ENCODE measurements at regions not wholly inside any gene's neighbourhood (a gene's known extent, or its start where the extent isn't known, plus 50 kb on each side); places are given as distances from the start of the nearest gene placed in this dataset.

DNA sequence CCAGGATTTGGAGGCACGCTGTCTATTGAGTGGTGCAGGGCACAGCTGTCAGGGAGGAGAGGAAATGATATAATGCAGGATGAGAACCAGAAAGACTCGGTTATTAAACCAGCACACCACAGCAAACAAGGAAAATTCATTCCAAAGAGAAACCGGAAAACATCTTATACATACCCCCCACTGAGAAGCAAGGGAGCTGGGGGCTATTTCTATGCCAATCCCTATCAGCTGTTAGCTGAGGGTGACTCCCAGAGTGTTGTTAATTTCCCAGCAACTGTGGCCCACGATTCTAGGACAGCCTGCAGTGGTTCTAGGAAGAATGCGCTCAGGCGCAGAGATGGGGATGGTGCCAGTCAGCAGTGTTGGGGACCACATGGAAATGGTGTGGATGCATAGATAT is 467.3 kb downstream of the PMP22 start:
- TF ChIP-seq, protein P1, sequence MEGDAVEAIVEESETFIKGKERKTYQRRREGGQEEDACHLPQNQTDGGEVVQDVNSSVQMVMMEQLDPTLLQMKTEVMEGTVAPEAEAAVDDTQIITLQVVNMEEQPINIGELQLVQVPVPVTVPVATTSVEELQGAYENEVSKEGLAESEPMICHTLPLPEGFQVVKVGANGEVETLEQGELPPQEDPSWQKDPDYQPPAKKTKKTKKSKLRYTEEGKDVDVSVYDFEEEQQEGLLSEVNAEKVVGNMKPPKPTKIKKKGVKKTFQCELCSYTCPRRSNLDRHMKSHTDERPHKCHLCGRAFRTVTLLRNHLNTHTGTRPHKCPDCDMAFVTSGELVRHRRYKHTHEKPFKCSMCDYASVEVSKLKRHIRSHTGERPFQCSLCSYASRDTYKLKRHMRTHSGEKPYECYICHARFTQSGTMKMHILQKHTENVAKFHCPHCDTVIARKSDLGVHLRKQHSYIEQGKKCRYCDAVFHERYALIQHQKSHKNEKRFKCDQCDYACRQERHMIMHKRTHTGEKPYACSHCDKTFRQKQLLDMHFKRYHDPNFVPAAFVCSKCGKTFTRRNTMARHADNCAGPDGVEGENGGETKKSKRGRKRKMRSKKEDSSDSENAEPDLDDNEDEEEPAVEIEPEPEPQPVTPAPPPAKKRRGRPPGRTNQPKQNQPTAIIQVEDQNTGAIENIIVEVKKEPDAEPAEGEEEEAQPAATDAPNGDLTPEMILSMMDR (IDR thresholded peaks at IDR 0.05) = no peak
- no peak for DNase-seq (ENCODE audit: low spot score)
- no peak overlapping the region for H3K27ac ChIP-seq

GRCh38 chr17:14797021-14797420 is 468.1 kb downstream of the PMP22 start:
- DNase-seq (ENCODE audit: low spot score) = no peak
- Histone ChIP-seq H3K27ac (no peak overlapping the region), H3K4me3 (no peak overlapping the region)
- TF ChIP-seq, protein P1 (IDR thresholded peaks at IDR 0.05) = no peak

More for the DNA sequence above, 467.3 kb downstream of the PMP22 start:
- H3K4me3 ChIP-seq = no peak overlapping the region

DNA sequence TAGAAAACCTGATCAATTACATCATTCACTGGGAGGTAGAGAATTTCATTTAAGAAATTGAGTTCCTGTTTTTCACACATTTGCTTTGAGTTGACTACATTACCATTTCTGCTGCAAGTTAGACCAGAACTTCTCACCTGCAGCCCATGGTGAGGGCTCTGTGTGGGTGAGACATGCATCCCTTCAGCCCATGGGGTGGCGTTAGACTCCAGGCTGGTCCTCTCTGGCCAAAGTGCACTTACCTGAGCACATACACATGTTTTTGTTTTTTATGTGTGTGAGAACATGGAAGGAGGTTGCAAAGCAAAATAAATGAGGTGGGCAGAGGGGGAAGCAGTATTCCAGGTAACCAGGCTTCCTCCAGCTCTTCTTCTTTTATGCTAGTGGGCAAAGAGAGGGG is 470.2 kb downstream of the PMP22 start:
- DNase-seq (ENCODE audit: low spot score) = no peak
- TF ChIP-seq, protein P1 (IDR thresholded peaks at IDR 0.05) = no peak
- Histone ChIP-seq H3K27ac (no peak overlapping the region), H3K4me3 (no peak overlapping the region)

DNA sequence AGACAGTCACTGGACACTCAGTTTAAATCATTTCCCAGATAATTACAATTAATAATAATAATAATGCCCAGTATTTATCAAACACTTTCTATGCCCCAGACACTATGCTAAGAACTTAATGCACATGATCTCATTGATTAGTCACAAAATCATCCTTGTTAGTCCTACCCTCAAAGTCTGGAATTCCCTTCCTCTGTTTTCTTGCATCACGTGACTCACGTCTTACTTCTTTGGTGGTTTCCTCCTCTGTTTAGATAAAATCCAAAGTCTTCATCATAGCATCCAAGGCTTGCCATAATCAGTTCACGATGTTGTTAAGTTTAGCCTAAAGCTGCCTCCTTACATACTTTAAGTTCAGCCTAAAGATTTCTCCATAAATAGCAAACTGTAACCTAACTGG is 471.9 kb downstream of the PMP22 start:
- no peak overlapping the region for H3K4me3 ChIP-seq
- DNase-seq (ENCODE audit: low spot score) = no peak
- H3K27ac ChIP-seq = no peak overlapping the region
- TF ChIP-seq, protein P1 (IDR thresholded peaks at IDR 0.05) = no peak

- no peak for DNase-seq (ENCODE audit: low spot score)
- H3K27ac ChIP-seq = no peak overlapping the region
- H3K4me3 ChIP-seq = no peak overlapping the region
- TF ChIP-seq, protein P1 (IDR thresholded peaks at IDR 0.05) = no peak
These were observed 472.4 kb downstream of the PMP22 start for GRCh38 chr17:14792746-14793145.

GRCh38 chr17:14791221-14791620 is 473.9 kb downstream of the PMP22 start:
- TF ChIP-seq, protein P1 (IDR thresholded peaks at IDR 0.05) = no peak
- Histone ChIP-seq H3K4me3 (no peak overlapping the region), H3K27ac (no peak overlapping the region)
- no peak for DNase-seq (ENCODE audit: low spot score)

- TF ChIP-seq, protein P1 (IDR thresholded peaks at IDR 0.05) = no peak
- H3K4me3 ChIP-seq = no peak overlapping the region
- H3K27ac ChIP-seq = no peak overlapping the region
- no peak for DNase-seq (ENCODE audit: low spot score)
These were observed 474.6 kb downstream of the PMP22 start for GRCh38 chr17:14790521-14790920.
